ENCODE measurements at regions not wholly inside any gene's neighbourhood (a gene's known extent, or its start where the extent isn't known, plus 50 kb on each side); places are given as distances from the start of the nearest gene placed in this dataset.

DNA sequence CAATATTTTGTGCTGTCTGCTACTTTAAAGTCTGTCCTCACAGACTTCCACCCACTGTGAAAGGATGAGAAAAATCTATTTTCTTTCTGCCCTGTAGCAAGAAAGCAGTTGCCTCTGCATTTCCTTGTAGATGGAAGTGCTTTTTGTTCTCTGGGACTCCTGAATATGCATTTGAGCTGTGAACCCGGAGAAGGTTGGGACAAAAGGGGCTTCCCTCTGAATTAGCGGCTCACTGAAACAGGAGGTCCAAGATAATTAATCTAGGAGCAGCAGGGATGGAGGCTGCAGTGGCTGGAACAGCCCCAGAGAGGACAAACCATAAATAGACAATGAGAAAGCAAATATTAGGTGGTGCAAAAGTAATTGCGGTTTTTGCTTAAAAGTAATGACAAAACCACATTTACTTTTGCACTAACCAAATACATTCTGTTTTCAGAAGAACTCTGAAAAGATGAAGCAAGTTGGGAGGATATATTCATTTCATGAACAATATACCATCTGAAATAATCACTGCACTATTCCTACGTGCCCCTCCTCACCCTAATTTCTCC lies 143.4 kb upstream of the KBTBD8 start:
- no peak for DNase-seq (ENCODE audit: low spot score)

DNA sequence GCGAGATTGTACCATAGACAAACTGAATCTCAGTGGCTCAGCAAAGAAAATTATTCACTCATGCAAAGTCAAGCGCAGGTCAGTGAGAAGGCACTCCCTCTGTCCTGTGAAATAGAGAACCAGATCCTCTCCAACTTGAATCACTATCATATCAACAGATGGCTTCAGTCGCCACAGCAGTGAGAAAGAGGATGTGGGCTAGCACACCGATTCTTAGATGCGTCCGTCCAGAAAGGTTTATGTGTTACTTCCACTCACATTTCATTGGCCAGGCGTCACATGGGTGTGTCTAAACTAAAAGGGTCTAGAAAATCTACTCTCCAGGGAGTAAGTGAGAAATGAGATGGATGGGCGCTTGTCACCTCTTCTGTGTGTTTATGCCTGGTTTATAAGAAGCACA lies 141.6 kb upstream of the KBTBD8 start:
- no peak for DNase-seq (ENCODE audit: low spot score)

DNA sequence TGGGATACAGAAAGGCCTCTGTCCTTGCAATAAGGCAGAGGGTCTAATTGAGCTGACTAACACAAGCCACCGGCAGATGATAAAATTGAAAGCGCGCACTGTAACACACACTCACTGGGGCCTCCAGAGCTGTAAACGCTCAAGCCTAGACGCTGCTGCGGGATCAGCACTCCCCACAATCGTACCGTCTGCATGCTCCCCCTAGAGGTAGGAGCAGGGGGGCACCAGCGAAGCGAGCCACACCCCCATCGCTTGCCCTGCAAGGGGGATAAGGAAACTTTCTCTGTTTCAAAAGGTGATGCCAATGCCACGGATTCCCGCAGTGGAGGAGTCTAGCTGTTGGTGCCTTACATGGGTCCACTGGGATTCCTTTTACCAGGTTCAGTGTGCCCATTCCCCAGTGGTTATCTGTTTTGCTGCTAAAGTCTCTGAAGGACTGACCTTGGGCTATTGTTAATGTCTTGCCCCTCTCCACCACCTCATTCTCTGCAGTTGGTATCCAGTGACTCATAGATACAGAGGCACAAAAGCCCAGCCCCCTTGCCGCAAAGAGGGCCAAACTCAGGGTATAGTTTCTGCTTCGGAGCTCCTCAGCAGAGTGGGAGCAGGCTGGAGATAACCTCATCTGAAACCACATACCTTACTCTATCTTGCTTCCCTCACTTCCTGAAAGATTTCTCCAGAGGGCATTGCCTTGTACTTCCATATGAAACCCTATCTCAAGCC lies 139.3 kb upstream of the KBTBD8 start:
- DNase-seq (ENCODE audit: low spot score) = no peak

- DNase-seq (ENCODE audit: low spot score) = no peak
Observed at GRCh38 chr3:66860771-66861170, 137.3 kb upstream of the KBTBD8 start.

GRCh38 chr3:66863205-66864111 lies 134.6 kb upstream of the KBTBD8 start:
- DNase-seq (ENCODE audit: low spot score) = no peak

- no peak for DNase-seq (ENCODE audit: low spot score)
Observed at GRCh38 chr3:66884659-66885058, 113.4 kb upstream of the KBTBD8 start.

DNA sequence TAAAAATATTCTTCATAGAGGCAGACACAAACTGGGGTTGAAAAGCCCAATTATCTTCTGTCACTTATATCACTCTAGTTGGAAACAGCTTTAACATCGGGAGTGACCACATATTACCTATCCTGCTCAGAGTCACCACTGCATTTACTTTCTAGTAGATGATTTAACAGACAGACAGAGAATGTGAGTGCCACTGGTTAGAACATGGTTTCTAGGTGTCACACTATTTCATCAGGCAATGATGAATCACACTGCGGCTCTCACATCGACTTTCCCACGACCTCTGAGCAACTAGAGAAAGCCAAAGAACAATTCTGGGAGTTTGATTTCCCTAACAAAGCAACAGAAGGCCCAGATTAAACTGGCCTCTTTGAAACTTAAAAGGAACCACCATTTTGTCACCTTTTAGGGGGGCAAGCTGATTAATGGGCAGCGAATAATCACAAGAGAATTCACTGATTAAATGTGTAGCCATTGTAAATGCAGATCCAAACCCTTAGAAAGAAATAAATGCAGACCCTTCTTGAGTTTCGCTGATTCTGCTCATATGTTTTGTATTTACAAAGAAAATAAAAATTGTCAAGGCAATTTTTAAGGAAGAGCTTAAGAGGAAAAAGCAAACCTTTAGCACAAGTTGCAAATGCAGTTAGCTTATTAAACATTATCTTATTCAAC lies 112.6 kb upstream of the KBTBD8 start:
- no peak for DNase-seq (ENCODE audit: low spot score)

- DNase-seq (ENCODE audit: low spot score) = no peak
Observed at GRCh38 chr3:66889750-66890494, 108.2 kb upstream of the KBTBD8 start.

DNA sequence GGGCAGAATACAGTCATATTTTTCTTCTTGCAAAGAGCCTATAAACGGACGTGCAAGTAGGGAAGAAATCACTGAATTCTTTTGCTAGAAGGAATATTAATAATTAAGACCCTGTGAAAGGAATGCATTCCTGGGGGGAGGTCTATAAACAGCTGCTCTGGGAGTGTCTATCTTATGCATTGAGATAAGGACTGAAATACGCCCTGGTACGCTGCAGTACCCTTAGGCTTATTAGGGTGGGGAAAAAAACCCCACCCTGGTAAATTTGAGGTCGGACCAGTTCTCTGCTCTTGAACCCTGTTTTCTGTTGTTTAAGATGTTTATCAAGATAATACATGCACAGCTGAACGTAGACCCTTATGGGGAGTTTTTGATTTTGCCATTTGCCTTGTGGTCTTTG lies 100.0 kb upstream of the KBTBD8 start:
- DNase-seq (ENCODE audit: low spot score) = no peak

DNA sequence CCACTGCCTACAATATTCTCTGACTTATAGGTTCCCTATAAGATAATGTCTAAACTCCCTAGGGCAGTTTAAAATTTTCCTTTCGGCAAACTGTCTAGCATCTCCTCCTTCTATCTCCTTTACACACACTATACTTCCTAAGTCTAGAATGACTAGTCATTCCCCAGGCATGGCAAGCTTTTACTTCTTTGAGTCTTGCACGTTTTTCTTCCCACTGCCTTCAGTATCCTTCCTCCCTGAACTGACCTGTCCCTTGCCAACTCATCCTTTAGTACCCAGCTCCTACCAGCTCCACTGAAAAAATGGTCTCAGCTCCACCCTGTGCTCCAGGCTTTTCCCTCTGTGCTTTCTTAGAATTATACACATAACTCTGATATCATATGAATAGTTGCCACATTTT lies 93.8 kb upstream of the KBTBD8 start:
- no peak for DNase-seq (ENCODE audit: low spot score)

GRCh38 chr3:66904831-66905493 lies 93.1 kb upstream of the KBTBD8 start:
- DNase-seq (ENCODE audit: low spot score) = no peak

GRCh38 chr3:66907136-66907535 lies 91.0 kb upstream of the KBTBD8 start:
- DNase-seq (ENCODE audit: low spot score) = no peak

DNA sequence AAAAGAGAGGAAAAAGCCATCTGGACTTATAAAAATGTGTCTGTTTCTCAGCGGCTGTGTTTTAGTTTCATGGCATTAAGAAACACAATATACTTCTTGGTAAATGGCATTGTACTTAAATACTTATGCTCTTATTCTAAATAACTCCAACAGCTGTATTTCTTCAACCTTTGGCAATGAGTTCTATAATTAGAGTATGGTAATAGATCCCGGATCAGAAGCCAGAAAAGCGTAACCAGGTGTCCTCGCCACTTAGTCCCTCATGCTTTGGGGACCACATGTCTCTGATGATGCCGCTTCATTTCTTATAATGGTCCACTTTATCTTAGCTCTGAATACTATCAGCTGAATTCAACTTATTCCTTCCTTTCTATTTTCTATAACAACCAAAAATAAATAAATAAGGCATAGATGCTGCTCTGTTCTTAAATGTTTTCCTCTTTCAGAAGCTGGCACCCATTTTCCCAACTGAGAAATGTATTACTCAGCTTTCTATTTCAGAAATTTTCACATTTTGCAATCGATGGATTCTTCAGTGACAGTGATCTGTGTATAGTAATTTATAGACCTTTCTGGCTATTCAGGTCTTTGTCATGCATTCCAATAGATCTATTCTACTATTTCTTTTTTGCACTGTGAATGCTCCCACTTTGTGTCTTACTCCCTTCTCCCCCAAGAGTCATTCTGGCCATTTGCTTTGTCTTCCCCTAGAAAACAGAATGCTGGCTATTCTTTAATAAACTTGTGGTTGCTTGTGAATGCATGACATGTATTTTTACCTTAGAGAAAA lies 87.6 kb upstream of the KBTBD8 start:
- no peak for DNase-seq (ENCODE audit: low spot score)

GRCh38 chr3:66912306-66912705 lies 85.8 kb upstream of the KBTBD8 start:
- DNase-seq (ENCODE audit: low spot score) = no peak

DNA sequence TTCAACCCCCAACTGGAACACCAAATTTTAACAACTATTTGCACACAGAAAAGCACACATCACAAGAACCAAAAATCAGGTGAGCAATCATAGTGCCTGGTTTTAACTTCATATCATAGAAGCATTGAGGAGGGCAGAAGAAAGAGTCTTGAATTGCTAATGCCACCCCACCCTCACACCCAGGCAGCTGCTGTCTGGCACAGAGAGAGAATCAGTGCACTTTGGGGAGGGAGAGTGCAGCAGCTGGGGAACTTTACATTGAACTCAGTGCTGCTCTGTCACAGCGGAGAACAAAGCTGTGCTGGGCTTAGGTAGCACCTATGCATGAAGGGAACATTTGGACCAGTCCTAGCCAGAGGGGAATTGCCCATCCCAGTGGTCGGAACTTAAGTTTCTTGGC lies 76.0 kb upstream of the KBTBD8 start:
- DNase-seq (ENCODE audit: low spot score) = no peak

GRCh38 chr3:66923969-66924368 lies 74.1 kb upstream of the KBTBD8 start:
- DNase-seq (ENCODE audit: low spot score) = no peak

- DNase-seq (ENCODE audit: low spot score) = no peak
Observed at GRCh38 chr3:66928252-66928651, 69.9 kb upstream of the KBTBD8 start.

DNA sequence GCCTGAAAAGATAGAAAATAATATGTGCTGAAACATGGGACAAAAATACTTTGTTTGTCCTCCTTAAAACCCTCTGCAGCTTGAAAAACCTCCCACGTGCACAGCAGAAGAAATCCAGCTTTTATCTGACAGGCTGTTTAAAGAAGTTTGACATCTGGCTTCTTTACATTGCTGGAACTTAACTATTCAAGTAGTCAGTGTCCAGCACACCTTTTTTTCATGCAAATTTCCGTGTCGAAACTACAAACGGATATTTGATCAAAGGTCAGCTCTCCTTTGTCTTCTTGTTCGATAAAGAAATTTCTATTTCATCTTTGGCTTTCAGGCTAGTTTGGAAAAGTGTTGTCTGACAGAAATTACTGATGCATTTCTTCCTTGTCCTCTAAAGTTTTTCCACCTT lies 66.8 kb upstream of the KBTBD8 start:
- no peak for DNase-seq (ENCODE audit: low spot score)

DNA sequence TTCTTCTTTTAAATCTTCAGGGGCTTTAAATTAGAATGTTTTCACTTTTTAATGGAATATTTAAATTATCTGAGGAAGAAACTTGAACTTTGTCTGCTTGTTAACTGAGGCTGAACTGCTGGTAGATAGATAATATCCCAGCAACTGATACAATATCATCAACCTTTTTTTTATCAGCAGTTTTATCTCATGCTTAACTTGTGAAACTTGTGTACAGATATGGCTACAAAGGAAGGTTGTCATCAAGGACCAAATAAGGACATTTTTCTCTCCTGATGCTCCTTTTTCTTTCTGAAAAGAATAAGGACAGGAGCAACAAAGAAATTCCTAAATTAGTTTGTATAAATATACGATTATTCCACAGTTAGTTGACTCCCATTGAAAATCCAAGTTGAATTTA lies 66.4 kb upstream of the KBTBD8 start:
- no peak for DNase-seq (ENCODE audit: low spot score)

- DNase-seq (ENCODE audit: low spot score) = no peak
Observed at GRCh38 chr3:66933233-66933632, 64.9 kb upstream of the KBTBD8 start.

Data from CD4-positive, alpha-beta T cell treated with Interleukin-6 at 100 ng/mL for 8 hours (primary cell).